AG10803 (cell line): ENCODE measurements at regions not wholly inside any gene's neighbourhood (a gene's known extent, or its start where the extent isn't known, plus 50 kb on each side); places are given as distances from the start of the nearest gene placed in this dataset.
A peak's percentile ranks its signal among the peaks of the same experiment; 100 is the strongest.

ENCODE experiments used
- DNase-seq: peaks from one replicate; pipeline ENCODE4 v3.0.0; 2010; ENCODE audit warnings: low read depth
- H3K4me3 ChIP-seq: 2 replicates; pipeline ENCODE4 v1.5.1; 2011; ENCODE audit warnings: mild to moderate bottlenecking, low read length, control low read depth
- TF ChIP-seq, protein P1 (sequence below): conservative IDR thresholded peaks from 2 replicates; pipeline ENCODE4 v1.5.1; 2011; ENCODE audit warnings: mild to moderate bottlenecking, low read length, control low read depth, inconsistent platforms

DNA sequence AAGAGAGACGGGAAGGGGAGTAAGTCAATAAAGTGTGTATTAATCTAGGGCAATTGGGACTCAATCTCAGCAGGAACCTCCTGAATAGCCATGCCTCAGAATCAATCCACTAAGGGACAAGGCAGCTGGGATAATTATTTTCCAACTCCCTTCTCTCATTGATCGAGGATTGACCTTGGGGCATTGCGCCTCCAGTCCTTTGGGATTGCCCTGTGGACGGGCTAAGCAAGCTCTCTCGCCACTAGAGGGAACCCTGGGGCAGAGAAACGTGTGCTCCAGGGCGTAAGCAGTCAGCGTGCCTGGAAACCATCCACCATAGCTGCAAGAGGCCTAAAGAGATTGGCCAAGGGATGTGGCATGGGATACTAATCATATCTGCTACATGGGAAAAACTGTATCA is 53.9 kb upstream of the ERCC4 start:
- DNase-seq: peak; percentile 85
- TF ChIP-seq, protein P1, sequence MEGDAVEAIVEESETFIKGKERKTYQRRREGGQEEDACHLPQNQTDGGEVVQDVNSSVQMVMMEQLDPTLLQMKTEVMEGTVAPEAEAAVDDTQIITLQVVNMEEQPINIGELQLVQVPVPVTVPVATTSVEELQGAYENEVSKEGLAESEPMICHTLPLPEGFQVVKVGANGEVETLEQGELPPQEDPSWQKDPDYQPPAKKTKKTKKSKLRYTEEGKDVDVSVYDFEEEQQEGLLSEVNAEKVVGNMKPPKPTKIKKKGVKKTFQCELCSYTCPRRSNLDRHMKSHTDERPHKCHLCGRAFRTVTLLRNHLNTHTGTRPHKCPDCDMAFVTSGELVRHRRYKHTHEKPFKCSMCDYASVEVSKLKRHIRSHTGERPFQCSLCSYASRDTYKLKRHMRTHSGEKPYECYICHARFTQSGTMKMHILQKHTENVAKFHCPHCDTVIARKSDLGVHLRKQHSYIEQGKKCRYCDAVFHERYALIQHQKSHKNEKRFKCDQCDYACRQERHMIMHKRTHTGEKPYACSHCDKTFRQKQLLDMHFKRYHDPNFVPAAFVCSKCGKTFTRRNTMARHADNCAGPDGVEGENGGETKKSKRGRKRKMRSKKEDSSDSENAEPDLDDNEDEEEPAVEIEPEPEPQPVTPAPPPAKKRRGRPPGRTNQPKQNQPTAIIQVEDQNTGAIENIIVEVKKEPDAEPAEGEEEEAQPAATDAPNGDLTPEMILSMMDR: peak; percentile 85
- no peak overlapping the region for H3K4me3 ChIP-seq
